ENCODE measurements at regions not wholly inside any gene's neighbourhood (a gene's known extent, or its start where the extent isn't known, plus 50 kb on each side); places are given as distances from the start of the nearest gene placed in this dataset.

DNA sequence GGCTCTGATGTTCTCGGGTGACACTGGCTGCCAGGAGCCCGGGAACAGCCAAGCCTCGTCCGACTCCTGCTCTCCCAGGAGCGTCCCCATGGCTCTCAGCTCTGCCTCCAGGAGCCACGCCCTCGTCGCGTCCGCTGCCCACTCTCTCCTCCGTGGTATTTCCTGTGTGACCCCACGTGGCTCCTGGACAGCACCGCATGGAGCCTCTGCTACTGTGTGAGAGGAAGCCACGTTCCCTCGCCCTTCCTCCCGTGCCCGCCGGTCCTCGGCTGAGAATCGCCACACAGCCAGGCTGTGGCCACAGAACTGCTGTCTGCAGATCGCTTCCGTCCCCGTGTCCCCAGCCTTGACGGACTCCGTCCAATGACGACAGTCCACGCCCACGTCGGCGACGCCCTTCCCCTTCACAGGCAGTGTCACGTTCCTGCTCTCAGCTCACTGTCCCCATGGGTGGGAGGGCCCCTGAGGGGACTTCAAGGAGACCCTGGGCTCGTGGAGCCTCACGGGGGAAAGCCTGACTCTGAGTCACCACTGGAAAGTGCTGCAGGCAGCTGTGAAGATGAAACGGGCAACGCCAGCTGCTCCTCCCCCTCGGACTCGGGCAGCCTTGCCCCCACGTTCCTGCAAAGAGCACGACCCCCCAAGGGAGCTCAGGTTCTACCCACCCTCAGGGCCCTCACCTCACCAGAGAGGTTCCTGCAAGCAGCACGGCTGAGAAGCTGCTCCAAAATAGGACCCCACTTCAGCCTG lies 458.5 kb downstream of the BRD1 start:
- no peak for DNase-seq (ENCODE audit: low spot score)

DNA sequence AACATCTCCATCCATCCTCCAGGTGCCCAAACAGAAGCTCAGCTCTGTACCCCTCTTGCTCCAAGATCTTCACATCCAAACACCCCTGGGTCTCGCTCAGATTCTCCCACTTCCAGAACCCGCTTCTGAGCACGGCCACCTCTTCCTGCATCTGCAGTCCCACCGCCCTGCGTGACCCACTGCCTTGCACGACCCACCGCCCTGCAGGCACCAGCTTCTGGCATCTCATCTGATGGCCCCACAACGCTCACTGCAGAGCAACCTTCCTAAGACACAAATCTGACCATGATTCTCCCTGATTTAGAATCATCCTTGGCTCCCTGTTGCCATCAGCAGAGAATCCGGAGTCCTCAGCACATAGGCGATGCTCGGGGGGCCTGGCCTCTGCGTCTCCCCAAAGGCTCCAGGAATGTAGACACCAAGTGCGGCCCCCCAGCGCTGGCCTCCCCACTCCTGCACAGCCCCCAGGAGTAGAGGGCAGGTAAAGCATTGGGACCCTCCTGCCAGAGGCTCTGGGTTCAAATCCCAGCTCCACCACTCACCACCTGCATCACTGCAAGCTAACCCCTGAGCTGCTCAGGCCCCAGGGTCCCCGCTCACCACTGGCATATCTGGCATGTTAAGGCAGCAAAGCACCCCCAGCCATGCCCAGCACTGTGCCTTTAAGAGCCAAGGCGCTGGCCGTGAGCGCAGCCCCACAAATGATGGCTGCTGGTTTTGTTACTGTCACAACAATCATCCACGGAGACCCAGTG lies 459.3 kb downstream of the BRD1 start:
- DNase-seq (ENCODE audit: low spot score): no peak

- DNase-seq (ENCODE audit: low spot score): no peak
Observed at GRCh38 chr22:49367041-49367697, 460.5 kb downstream of the BRD1 start.

DNA sequence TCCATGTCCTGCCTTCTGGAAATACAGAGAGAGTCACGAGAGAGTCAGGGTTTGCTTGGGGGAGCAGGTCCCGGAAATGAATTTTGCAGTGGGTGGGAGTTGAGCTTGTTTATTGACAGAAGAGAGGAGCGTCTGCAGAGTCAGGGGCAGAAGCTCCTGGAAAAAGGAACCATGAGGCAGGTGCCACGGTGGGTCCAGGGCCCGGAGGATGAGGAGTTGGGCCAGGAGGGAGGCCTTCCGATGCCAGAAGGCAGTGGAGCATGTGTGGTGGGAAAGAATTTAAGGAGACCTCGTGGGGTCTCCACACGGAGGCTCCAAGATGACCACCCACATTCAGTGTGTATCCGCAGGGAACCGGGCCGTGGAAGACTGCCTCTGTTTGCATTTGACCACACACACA lies 461.2 kb downstream of the BRD1 start:
- DNase-seq (ENCODE audit: low spot score): no peak

GRCh38 chr22:49365910-49366309 lies 461.8 kb downstream of the BRD1 start:
- DNase-seq (ENCODE audit: low spot score): no peak

DNA sequence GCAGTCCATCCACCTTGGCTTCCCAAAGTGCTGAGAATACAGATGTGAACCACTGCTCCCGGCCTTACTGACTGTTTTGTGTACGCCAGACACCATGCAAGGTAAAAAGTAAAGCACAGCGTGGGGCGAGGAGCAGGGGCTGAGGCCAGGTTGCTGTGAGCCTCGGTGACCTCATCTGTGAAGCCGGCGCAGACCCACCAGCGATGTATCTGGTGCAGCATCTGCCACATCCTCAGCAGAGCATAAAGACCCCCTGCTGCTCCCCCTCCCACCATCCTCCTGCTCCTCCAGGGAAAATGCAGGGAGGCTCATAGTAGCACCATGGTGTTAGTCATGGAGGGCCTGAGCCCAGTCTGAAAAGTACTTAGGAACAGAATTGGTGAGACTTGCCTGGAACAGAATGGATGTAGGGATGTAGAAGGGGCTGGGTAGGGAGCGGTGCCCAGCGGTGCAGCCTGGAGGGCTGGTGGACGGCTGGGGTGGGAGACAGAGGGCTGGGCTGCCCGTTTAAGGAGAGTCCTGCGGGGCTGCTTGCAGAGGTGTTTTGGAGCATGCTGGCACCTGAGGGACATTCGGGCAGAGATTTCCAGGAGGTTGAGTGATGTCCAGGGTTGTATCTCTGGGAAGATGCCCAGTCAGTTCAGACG lies 462.4 kb downstream of the BRD1 start:
- DNase-seq (ENCODE audit: low spot score): no peak

- DNase-seq (ENCODE audit: low spot score): no peak
Observed at GRCh38 chr22:49364398-49364797, 463.3 kb downstream of the BRD1 start.

GRCh38 chr22:49363526-49364230 lies 464.0 kb downstream of the BRD1 start:
- DNase-seq (ENCODE audit: low spot score): no peak

GRCh38 chr22:49362211-49362839 lies 465.3 kb downstream of the BRD1 start:
- DNase-seq (ENCODE audit: low spot score): no peak

DNA sequence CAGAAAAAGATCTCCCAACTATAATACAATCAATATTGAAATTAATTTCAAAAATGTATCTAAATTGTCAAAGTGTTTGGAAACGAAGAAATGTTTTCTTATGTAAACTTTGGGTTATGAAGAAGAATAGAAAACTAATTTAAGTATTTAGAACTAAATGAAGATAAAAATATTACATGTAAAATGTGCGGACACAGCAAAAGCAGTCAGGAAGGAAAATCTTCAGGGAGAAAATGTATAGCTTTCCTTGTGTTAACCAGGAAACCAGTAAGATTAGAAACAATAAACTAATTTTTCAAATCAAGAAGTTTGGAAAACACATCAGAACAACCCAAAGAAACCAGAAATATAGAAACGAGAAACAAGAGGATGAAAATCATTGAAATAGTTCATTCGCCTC lies 466.5 kb downstream of the BRD1 start:
- DNase-seq (ENCODE audit: low spot score): no peak

DNA sequence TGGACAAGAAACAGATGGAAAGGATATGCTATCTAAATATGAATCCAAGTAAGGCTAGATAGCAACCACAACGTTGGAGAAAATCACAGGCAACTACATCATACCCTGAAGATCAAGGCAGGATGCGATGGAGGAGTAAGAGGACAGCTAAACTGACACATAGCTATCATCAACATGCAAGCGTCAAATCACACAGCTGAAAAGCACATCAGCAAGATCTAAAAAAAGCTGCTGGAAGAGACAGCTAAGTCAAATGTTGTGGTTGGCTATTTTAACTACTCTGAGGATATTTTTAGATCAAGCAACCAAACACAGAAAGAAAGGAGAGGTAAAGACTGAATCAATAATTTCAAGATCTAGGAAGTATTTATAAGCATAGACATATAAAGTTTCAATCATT lies 466.9 kb downstream of the BRD1 start:
- no peak for DNase-seq (ENCODE audit: low spot score)

DNA sequence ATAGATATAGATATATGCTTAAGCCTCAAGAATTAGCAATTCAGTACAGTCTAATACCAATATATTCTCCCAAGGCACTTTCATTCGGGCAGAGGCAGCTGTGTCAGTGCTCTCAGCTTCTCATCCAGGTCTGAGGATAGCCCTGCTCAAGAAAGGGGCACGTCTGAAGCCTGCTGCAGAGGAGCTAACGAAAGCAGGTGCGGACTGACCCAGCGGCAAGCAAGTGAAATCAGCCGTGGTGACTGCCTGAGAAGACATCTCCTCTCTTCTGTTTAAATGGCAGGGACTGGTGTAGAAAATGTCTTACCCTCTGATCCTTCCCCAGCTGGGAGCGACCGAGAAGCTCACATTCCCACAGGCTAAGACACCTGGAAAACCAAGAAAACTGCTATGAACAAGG lies 468.6 kb downstream of the BRD1 start:
- DNase-seq (ENCODE audit: low spot score): no peak

DNA sequence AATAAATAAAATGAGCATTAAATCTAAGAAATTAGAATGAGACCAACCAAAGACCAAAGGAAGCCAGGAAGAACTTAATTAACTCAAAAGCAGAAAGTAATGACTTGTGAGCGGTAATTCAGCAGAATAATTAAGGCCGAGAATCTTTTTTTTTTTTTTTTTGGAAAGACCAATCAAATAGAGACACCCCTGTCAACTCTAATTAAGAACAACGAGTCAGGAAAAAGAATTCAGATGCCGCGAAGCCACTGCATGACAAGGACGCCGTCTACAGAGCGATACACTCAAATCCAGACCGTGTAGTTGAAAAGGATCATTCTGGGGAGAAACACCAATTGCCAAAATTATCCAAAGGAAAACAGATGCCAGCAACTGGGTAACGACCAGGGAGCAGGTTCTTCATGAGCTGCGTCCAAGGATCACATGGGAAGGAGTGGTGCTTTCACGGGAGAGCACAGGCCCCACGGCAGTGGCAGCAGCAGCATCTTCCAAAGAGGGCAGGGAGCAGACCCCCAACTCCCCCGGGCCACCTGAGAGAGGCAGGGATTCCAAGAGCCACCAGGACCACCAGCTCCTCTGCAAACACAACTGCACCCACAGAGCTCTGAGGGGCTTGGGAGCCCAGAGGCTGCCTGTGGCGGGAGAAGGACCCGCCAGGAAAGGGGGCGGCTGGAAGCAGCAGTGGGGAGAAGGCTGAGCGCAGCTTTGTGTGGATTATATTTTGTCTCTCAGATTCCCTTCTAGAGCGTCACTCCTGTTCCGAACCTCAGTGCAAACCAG lies 469.8 kb downstream of the BRD1 start:
- no peak for DNase-seq (ENCODE audit: low spot score)

GRCh38 chr22:49356428-49356827 lies 471.2 kb downstream of the BRD1 start:
- DNase-seq (ENCODE audit: low spot score): no peak

- DNase-seq (ENCODE audit: low spot score): no peak
Observed at GRCh38 chr22:49355211-49355920, 472.3 kb downstream of the BRD1 start.

- no peak for DNase-seq (ENCODE audit: low spot score)
Observed at GRCh38 chr22:49354516-49355210, 473.0 kb downstream of the BRD1 start.

DNA sequence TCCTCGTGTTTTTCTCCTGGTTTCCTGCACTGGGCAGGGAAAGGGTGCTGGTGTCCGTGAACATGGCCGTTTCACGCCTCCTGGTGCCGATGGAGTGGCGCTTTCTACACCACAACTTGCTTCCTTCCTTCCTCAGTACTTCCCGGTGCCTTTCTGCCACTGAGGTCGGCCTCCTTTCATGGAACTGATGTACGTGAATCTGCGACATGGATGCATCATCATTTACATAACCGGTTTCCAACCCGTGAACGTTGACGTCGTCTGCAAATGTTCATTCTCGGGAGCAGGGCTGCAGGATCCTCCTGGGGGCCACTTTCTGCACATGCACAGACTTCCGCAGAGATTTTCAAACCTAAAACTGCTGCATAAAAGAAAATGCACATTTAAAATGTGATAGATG lies 474.4 kb downstream of the BRD1 start:
- DNase-seq (ENCODE audit: low spot score): no peak

- DNase-seq (ENCODE audit: low spot score): no peak
Observed at GRCh38 chr22:49352361-49353169, 475.1 kb downstream of the BRD1 start.
